ENCODE measurements at regions not wholly inside any gene's neighbourhood (a gene's known extent, or its start where the extent isn't known, plus 50 kb on each side); places are given as distances from the start of the nearest gene placed in this dataset.
"Not testable (repeated sequence)": the region's sequence is repeated elsewhere in the genome, so short reads cannot be mapped to it uniquely, and the experiment has no call there.

GRCh38 chr1:143497374-143497747, 474.4 kb downstream of the FAM72C start:
- no peaks in the 10 kb centered on the region for H3K79me2 ChIP-seq (ENCODE audit: insufficient read depth, low read length)
- H3K36me3 ChIP-seq (ENCODE audit: insufficient read depth, low read length) = no peaks in the 10 kb centered on the region
- no peaks in the 10 kb centered on the region for H4K20me1 ChIP-seq (ENCODE audit: insufficient read depth, low read length, poor library complexity, severe bottlenecking)
- no peak overlapping the region for H2AFZ ChIP-seq (ENCODE audit: low read length)
- no peaks in the 10 kb centered on the region for H3K9me2 ChIP-seq (replicated peaks; ENCODE audit: low read depth, low read length)
- no peak overlapping the region for H3K4me3 ChIP-seq (ENCODE audit: low read length, poor library complexity, severe bottlenecking)
- H3K27me3 ChIP-seq (ENCODE audit: insufficient read depth, low read length, poor library complexity, severe bottlenecking) = no peaks in the 10 kb centered on the region
- H3K4me1 ChIP-seq (ENCODE audit: insufficient read depth, low read length, poor library complexity, severe bottlenecking) = no peaks in the 10 kb centered on the region
- no peaks in the 10 kb centered on the region for H3F3A ChIP-seq (ENCODE audit: low read depth)
- TF ChIP-seq EZH2phosphoT487 (IDR thresholded peaks at IDR 0.05; ENCODE audit: borderline replicate concordance) = no peak
- TF ChIP-seq, protein P1, sequence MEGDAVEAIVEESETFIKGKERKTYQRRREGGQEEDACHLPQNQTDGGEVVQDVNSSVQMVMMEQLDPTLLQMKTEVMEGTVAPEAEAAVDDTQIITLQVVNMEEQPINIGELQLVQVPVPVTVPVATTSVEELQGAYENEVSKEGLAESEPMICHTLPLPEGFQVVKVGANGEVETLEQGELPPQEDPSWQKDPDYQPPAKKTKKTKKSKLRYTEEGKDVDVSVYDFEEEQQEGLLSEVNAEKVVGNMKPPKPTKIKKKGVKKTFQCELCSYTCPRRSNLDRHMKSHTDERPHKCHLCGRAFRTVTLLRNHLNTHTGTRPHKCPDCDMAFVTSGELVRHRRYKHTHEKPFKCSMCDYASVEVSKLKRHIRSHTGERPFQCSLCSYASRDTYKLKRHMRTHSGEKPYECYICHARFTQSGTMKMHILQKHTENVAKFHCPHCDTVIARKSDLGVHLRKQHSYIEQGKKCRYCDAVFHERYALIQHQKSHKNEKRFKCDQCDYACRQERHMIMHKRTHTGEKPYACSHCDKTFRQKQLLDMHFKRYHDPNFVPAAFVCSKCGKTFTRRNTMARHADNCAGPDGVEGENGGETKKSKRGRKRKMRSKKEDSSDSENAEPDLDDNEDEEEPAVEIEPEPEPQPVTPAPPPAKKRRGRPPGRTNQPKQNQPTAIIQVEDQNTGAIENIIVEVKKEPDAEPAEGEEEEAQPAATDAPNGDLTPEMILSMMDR (conservative IDR thresholded peaks at IDR 0.05; ENCODE audit: low read length) = no peak
- no peaks in the 10 kb centered on the region for H3K9me3 ChIP-seq (ENCODE audit: insufficient read depth, low read depth, low read length)
- no peak overlapping the region for H3K4me2 ChIP-seq (ENCODE audit: low read depth, low read length, poor library complexity, severe bottlenecking)
- H3K9ac ChIP-seq (ENCODE audit: low read depth, low read length, poor library complexity, severe bottlenecking) = no peak overlapping the region

GRCh38 chr1:143496526-143497373, 475.0 kb downstream of the FAM72C start:
- H3K9me3 ChIP-seq (ENCODE audit: insufficient read depth, low read depth, low read length); H3K79me2 ChIP-seq (ENCODE audit: insufficient read depth, low read length); H3K9ac ChIP-seq (ENCODE audit: low read depth, low read length, poor library complexity, severe bottlenecking); H3F3A ChIP-seq (ENCODE audit: low read depth); H3K9me2 ChIP-seq (replicated peaks; ENCODE audit: low read depth, low read length); H4K20me1 ChIP-seq (ENCODE audit: insufficient read depth, low read length, poor library complexity, severe bottlenecking); H2AFZ ChIP-seq (ENCODE audit: low read length); H3K27me3 ChIP-seq (ENCODE audit: insufficient read depth, low read length, poor library complexity, severe bottlenecking); H3K36me3 ChIP-seq (ENCODE audit: insufficient read depth, low read length); H3K4me2 ChIP-seq (ENCODE audit: low read depth, low read length, poor library complexity, severe bottlenecking); H3K4me3 ChIP-seq (ENCODE audit: low read length, poor library complexity, severe bottlenecking); H3K4me1 ChIP-seq (ENCODE audit: insufficient read depth, low read length, poor library complexity, severe bottlenecking): not testable (repeated sequence)

Measured in Loucy (cell line).